Urothelium cell line (cell line): ENCODE measurements at regions not wholly inside any gene's neighbourhood (a gene's known extent, or its start where the extent isn't known, plus 50 kb on each side); places are given as distances from the start of the nearest gene placed in this dataset.

Experiments
- DNase-seq: peaks from one replicate; pipeline ENCODE4 v3.0.0; 2011; ENCODE audit warnings: low spot score, mixed read lengths
- FAIRE-seq: peaks from 2 replicates; lab custom pipeline; 2011; peaks lifted over from hg19 to GRCh38; lab: Jason Lieb, UNC

- DNase-seq, result no peak
- FAIRE-seq, result no peak
Observed at GRCh38 chr18:22838221-22838620, 94.9 kb upstream of the RBBP8 start.

DNA sequence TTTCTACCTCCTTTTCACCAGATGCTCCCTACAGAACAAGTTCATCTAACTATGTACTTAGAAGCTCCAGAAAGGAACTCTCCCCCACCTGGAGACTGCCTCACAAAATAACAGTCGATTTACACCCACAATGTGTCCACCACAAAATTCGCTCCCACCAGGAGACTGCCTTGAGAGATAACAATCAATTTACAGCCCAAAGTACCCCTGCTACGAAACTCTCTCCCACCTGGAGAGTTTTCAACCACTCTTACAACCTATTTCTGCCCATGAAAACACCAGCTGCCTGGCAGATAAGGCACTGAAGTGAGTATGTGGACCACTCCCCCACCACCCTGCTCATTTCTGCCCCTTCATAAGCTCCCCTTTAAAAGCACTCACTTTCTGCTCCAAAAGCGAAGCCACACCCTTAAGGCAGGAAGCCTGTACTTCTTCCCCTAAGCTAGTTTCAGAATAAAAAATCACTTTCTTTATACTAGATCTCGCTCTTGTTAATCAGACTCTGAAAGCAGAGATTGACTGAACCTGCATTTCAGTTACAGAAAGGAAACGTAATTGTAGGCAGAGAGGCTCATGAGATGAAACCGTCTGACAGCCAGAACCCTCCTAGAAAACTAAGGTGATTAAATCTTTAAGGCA is 94.4 kb upstream of the RBBP8 start:
- DNase-seq (no peak), FAIRE-seq (no peak)

- DNase-seq (no peak), FAIRE-seq (no peak)
Observed at GRCh38 chr18:22839340-22839821, 93.7 kb upstream of the RBBP8 start.

DNA sequence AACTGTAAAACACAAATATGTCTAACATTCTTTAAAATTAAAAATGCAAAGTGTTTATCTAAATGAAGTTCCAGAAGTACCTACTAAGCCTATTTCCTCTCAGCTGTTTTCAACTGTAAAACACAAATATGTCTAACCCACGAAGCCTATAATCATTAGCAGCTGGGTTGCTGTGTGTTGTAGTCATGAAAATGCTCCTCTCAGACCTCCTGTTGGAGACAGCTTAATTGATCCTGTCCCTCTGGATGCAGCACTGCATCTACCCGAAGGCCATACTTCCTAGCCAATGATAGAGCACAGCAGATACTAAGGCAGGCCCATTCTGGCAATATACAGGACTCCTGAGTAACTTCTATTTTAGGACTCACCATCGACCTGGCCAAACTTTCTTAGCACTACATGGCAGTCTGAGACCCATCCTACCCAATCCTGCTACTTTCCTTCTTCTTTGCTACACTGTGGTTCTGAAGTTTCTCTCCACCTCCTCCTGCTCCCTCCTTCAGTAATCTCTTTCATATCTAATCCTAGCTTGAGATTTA is 92.5 kb upstream of the RBBP8 start:
- FAIRE-seq (no peak), DNase-seq (no peak)

DNA sequence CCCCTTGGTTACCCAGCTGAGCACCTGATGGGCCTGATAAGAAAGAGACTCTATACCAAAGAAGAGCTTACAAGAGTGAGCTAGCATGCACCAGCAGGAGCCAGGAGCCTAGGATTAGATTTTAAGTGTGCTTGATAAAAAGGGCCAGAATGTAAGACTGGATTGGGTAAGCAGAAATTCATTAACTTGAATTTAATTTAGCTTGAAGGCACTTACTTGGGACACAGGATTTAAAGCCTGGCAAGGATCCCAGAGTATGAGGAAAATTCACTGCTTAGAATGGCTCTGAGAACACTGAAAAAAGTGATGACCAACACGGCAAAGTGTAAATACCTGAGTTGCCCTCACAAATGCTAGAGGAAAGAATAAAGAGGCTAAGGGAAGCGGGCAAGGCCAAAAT is 91.3 kb upstream of the RBBP8 start:
- DNase-seq (no peak), FAIRE-seq (no peak)

DNA sequence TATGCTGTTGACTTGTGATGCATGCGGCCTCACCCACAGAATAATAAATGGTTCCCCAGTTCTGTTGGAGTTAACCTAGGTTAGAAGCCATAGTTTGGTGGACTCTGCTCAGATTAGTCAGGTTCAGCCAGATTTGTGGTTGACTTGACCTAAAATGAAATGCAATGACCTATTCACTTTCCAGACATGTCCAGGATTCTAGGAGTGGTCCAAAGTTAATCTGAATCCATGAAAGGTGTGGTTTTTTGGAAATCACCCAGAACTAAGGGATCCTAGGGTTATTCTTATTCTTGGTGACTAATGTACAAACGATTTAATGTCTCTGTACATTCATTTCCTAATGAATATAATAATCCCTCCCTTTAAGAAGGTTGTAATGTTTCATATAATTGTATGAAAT is 88.9 kb upstream of the RBBP8 start:
- DNase-seq (peak; percentile 17), FAIRE-seq (no peak)

DNA sequence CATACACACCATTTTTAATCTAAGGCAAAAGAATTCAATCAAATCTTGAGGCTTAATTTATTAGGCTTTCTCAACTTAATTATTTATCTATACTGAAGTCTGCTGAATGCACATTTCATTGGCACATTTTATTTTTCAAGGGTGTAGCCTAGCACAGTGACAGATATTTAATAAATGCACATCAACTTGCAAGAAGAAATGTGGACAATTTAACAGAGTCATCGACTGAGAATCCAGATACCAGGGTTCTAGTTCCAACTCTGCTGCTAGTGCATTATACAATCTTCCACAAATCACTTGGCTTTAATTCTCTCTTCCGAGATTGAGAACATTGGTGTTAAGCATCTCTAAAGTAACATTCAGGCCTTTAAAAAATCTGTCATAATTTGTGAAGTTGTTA is 88.5 kb upstream of the RBBP8 start:
- DNase-seq, result no peak
- FAIRE-seq, result no peak

DNA sequence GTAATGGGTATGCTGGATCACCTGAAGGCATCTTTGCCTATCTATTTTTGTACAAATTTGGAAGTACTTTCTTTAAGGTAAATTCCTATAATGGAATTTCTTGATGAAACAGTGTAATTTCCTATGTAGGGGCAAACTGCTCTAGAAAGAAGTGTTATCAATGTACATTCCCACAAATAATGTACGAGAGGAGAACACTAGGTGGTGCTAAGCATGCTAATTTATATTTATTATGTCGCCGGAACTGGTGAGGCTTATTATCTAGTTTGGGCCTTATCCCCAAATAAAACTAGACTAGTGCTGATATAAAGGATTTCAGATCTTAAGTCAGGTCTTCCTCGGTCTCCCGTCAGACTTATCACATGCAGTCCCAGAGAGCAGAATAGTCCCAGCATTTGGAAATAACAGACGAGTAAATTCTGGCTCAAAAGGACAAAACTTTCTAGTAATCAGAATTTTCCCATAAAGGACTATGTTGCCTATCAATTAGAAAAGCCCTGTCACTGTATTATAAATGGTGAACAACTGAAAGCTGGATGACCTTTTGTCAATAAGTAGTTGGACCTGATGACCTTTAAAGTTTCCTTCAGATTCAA is 86.9 kb upstream of the RBBP8 start:
- DNase-seq (no peak), FAIRE-seq (no peak)

GRCh38 chr18:22846697-22847096 is 86.4 kb upstream of the RBBP8 start:
- FAIRE-seq (no peak), DNase-seq (no peak)

DNA sequence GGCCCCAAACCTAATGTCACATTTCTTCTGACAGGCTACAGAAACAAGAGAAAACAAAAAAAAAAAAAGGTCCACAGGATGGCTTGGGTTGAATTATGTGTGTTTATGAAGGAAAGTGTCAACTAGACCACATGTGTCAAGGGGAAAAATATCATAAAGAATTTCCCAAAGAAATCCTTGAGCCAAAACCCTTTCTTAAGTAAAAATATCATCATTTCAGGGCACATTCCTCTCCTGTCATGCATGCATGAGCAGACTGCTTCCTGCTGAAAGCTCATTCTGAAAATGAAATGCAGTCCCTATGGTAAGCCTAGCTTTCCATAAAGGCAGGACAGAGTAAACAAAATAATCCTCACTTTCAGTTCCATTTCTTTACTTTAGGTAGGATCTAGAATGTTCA is 85.7 kb upstream of the RBBP8 start:
- FAIRE-seq (no peak), DNase-seq (no peak)

DNA sequence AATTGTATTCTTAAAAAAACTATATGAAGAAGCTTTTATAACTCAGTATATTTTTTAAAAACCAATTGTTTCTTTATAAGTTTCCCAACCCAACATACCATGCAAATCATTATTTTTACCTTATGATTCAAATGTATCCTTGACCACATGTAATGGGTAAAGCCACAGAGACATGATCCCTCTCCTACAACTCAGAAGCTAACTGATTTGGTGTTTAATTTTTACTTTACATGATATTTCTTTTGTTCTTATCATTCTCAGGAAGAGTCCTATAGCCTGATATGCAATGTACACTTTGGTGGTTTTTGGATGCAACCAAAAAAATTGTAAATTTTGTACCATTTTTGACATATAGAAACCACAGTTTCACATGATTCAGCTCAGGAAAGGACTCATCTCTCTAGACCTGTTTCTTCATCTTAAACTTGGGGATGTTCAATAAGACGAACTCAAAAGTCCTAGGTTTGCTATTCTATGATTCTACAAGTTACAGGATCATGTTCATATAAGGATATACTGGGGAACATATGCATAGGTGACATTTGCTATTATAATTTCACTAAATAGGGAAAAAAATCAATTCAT is 85.2 kb upstream of the RBBP8 start:
- DNase-seq, result no peak
- no peak for FAIRE-seq

- no peak for DNase-seq
- no peak for FAIRE-seq
Observed at GRCh38 chr18:22848615-22849014, 84.5 kb upstream of the RBBP8 start.

DNA sequence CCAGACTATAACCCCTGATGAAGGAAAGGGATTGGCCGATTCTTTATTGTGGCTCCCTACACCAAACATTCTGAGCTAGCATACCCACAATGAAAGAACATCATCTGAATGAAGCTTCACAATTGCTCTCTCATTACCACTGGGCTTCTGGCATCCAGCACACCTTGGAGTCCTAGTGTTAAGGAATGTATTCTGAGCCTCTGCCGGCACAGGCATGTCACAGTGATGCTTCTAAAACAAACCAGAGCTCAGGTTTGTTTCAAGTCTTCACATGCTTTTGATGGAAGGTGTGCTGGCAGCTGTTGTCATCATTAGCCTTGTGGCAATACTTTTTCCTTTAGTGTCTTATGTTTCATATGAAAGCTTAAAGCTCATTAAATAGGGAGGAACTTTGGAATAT is 76.3 kb upstream of the RBBP8 start:
- FAIRE-seq (no peak), DNase-seq (no peak)

DNA sequence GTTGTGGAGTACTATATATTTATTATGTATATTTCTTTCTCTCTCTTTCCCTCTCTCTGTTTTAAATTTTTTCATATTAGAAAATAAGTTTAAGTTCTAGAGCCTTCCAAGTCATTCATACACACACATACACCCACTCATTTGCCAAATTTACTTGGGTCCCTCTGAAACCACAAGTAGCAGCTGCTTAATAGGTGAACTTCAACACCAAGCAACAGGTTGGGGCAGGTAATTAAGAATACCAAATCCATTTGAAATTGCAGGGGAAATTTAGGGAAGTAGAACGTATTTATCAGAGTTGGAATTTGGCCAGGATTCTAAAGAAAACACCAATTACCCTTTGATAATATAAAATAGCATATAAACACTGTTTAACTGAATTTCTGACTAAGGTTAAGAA is 75.0 kb upstream of the RBBP8 start:
- FAIRE-seq (no peak), DNase-seq (no peak)

GRCh38 chr18:22860807-22861206 is 72.3 kb upstream of the RBBP8 start:
- DNase-seq, result no peak
- no peak for FAIRE-seq

- FAIRE-seq (no peak), DNase-seq (no peak)
Observed at GRCh38 chr18:22865354-22866116, 67.6 kb upstream of the RBBP8 start.

- FAIRE-seq (no peak), DNase-seq (no peak)
Observed at GRCh38 chr18:22868831-22869230, 64.3 kb upstream of the RBBP8 start.

DNA sequence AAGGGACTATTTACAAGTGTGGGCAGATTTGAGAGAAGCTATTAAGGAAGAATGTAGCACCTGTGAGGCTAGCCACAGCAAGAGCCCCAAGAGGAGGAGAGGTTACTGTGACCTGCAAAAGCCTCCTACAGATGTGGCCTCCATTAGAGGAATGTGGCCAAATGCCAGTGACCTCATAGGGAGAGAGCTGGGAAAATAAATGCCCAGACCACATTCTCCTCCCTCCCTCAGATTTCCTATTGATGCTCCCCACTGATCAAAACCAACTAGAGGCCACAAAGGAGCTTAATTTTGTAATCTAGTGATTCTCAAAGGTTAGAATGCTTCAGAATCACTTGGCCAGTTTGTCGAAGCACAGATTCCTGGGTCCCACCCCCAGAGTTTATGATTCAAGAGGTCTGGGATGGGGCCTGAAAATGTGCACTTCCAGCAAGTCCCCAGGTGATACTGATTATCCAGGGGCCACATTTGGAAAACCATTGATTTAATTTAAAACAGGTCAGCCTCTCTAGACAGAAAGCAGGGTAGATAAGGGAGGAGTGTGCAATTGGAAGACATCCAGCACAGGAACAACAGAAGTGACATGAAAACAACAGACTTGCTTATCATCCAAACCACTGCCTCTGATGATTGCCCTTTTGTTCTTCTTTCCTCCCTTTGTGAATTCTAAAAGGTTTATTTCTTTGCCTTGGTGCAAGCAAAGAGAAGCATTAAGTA is 61.2 kb upstream of the RBBP8 start:
- FAIRE-seq, result no peak
- DNase-seq, result peak; percentile 41

DNA sequence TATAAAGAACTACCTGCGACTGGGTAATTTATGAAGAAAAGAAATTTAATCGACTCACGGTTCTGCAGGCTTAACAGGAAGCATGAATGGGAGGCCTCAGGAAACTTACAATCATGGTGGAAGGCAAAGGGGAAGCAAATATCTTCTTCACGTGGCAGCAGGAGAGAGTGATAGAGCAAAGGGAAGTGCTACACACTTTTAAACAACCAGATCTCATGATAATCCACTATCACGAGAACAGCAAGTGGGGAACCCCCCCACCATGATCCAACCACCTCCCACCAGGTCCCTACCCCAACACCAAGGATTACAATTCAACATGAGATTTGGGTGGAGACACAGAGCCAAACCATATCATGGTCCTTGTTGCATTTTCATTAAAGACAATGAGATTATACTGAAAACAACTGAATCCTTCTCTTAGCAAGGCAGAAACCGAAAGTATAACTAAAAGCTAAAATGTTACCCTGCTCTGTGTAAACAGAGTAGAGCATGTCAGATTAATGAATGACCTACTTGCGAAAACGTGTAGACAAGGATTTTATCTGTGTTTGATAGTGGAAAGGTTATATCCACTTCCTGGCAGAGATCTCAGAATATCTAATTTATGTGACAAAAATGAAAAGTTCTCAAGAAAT is 60.1 kb upstream of the RBBP8 start:
- DNase-seq (no peak), FAIRE-seq (no peak)

GRCh38 chr18:22879293-22879692 is 53.8 kb upstream of the RBBP8 start:
- DNase-seq (no peak), FAIRE-seq (no peak)
